ENCODE measurements at regions not wholly inside any gene's neighbourhood (a gene's known extent, or its start where the extent isn't known, plus 50 kb on each side); places are given as distances from the start of the nearest gene placed in this dataset.

GRCh38 chr13:31431722-31432137, 232.0 kb downstream of the B3GLCT start:
- TF ChIP-seq CTCF (IDR thresholded peaks at IDR 0.05) (peak in 2 of 3 donors; percentile 18 to 19), POLR2A (IDR thresholded peaks at IDR 0.05) (no peak), POLR2AphosphoS5 (IDR thresholded peaks at IDR 0.05) (no peak)

Data from breast epithelium (tissue), 3 donors.